HUES6 (cell line): ENCODE measurements at regions not wholly inside any gene's neighbourhood (a gene's known extent, or its start where the extent isn't known, plus 50 kb on each side); places are given as distances from the start of the nearest gene placed in this dataset.
"Not testable (repeated sequence)": the region's sequence is repeated elsewhere in the genome, so short reads cannot be mapped to it uniquely, and the experiment has no call there.

ENCODE experiments used
- H3K27ac ChIP-seq: 2 replicates; pipeline ENCODE4 v1.7.0; 2013; ENCODE audit warnings: low read depth, mild to moderate bottlenecking, low read length, inconsistent platforms
- H3K27me3 ChIP-seq: 2 replicates; pipeline ENCODE4 v1.6.1; 2013; ENCODE audit warnings: low read length; ENCODE audit not compliant: control insufficient read depth, insufficient read depth
- H3K36me3 ChIP-seq: 2 replicates; pipeline ENCODE4 v1.6.1; 2013; ENCODE audit warnings: low read length; ENCODE audit not compliant: control insufficient read depth, insufficient read depth
- H3K4me1 ChIP-seq: 2 replicates; pipeline ENCODE4 v1.6.1; 2013; ENCODE audit warnings: low read length; ENCODE audit not compliant: control insufficient read depth, insufficient read depth
- H3K4me3 ChIP-seq: 2 replicates; pipeline ENCODE4 v1.5.1; 2013; ENCODE audit warnings: low read depth, low read length
- H3K9ac ChIP-seq: one replicate; pipeline ENCODE4 v1.6.1; 2013; ENCODE audit warnings: mild to moderate bottlenecking, low read length
- H3K9me3 ChIP-seq: 2 replicates; pipeline ENCODE4 v1.6.1; 2013; ENCODE audit warnings: low read depth, low read length; ENCODE audit not compliant: control insufficient read depth, insufficient read depth

- Histone ChIP-seq H3K27me3 (no peaks in the 10 kb centered on the region), H3K36me3 (no peaks in the 10 kb centered on the region), H3K27ac (no peak overlapping the region), H3K4me1 (peaks cover 8% of the 10 kb centered on the region; the same call in 1 of the 2 replicates), H3K4me3 (no peak overlapping the region), H3K9ac (no peak overlapping the region), H3K9me3 (peaks cover 9% of the 10 kb centered on the region; the same call in 1 of the 2 replicates)
Observed at GRCh38 chr2:78782196-78782595, 243.3 kb upstream of the REG3G start.

- H3K9me3 ChIP-seq: no peaks in the 10 kb centered on the region
- H3K36me3 ChIP-seq: no peaks in the 10 kb centered on the region
- H3K4me1 ChIP-seq: peaks cover 4% of the 10 kb centered on the region; the same call in 1 of the 2 replicates
- H3K4me3 ChIP-seq: no peak overlapping the region
- H3K27me3 ChIP-seq: no peaks in the 10 kb centered on the region
- H3K27ac ChIP-seq: no peak overlapping the region
- no peak overlapping the region for H3K9ac ChIP-seq
Observed at GRCh38 chr2:78811955-78812610, 213.4 kb upstream of the REG3G start.

GRCh38 chr2:78814331-78814986 lies 211.0 kb upstream of the REG3G start:
- Histone ChIP-seq H3K27me3 (no peaks in the 10 kb centered on the region), H3K9ac (no peak overlapping the region), H3K4me3 (no peak overlapping the region), H3K9me3 (no peaks in the 10 kb centered on the region), H3K4me1 (peaks cover 4% of the 10 kb centered on the region; the same call in 1 of the 2 replicates), H3K36me3 (no peaks in the 10 kb centered on the region), H3K27ac (no peak overlapping the region)

- peaks cover 4% of the 10 kb centered on the region; the same call in 1 of the 2 replicates for H3K4me1 ChIP-seq
- no peaks in the 10 kb centered on the region for H3K27me3 ChIP-seq
- no peaks in the 10 kb centered on the region for H3K9me3 ChIP-seq
- no peak overlapping the region for H3K9ac ChIP-seq
- no peak overlapping the region for H3K4me3 ChIP-seq
- no peak overlapping the region for H3K27ac ChIP-seq
- H3K36me3 ChIP-seq: no peaks in the 10 kb centered on the region
Observed at GRCh38 chr2:78817430-78817829, 208.1 kb upstream of the REG3G start.

- no peaks in the 10 kb centered on the region for H3K4me1 ChIP-seq
- H3K27ac ChIP-seq: no peak overlapping the region
- H3K27me3 ChIP-seq: no peaks in the 10 kb centered on the region; the same call in 1 of the 2 replicates
- no peaks in the 10 kb centered on the region for H3K9me3 ChIP-seq
- H3K9ac ChIP-seq: no peak overlapping the region
- no peaks in the 10 kb centered on the region for H3K36me3 ChIP-seq
- no peak overlapping the region for H3K4me3 ChIP-seq
Observed at GRCh38 chr2:78832481-78832880, 193.0 kb upstream of the REG3G start.

GRCh38 chr2:78839259-78839658 lies 186.2 kb upstream of the REG3G start:
- Histone ChIP-seq H3K9me3 (no peaks in the 10 kb centered on the region), H3K27ac (no peak overlapping the region), H3K4me3 (no peak overlapping the region), H3K27me3 (peaks cover 20% of the 10 kb centered on the region; the same call in 1 of the 2 replicates), H3K9ac (no peak overlapping the region), H3K4me1 (peaks cover 12% of the 10 kb centered on the region), H3K36me3 (no peaks in the 10 kb centered on the region)

GRCh38 chr2:78840311-78840710 lies 185.2 kb upstream of the REG3G start:
- H3K27ac ChIP-seq, H3K4me3 ChIP-seq, H3K9ac ChIP-seq, H3K36me3 ChIP-seq, H3K9me3 ChIP-seq: not testable (repeated sequence)
- peaks cover 20% of the 10 kb centered on the region; the same call in 1 of the 2 replicates for H3K27me3 ChIP-seq
- H3K4me1 ChIP-seq: peaks cover 12% of the 10 kb centered on the region

GRCh38 chr2:78845664-78846185 lies 179.8 kb upstream of the REG3G start:
- Histone ChIP-seq H3K4me1 (no peaks in the 10 kb centered on the region), H3K9me3 (no peaks in the 10 kb centered on the region), H3K36me3 (no peaks in the 10 kb centered on the region), H3K27me3 (peaks cover 8% of the 10 kb centered on the region; the same call in 1 of the 2 replicates), H3K27ac (no peak overlapping the region), H3K4me3 (no peak overlapping the region), H3K9ac (no peak overlapping the region)

- no peaks in the 10 kb centered on the region for H3K27me3 ChIP-seq
- no peaks in the 10 kb centered on the region for H3K36me3 ChIP-seq
- no peaks in the 10 kb centered on the region for H3K9me3 ChIP-seq
- H3K27ac ChIP-seq: no peak overlapping the region
- H3K4me3 ChIP-seq: no peak overlapping the region
- H3K4me1 ChIP-seq: no peaks in the 10 kb centered on the region
- H3K9ac ChIP-seq: no peak overlapping the region
Observed at GRCh38 chr2:78861546-78861945, 164.0 kb upstream of the REG3G start.

- Histone ChIP-seq H3K27ac (no peak overlapping the region), H3K9me3 (no peaks in the 10 kb centered on the region), H3K36me3 (no peaks in the 10 kb centered on the region), H3K4me1 (no peaks in the 10 kb centered on the region), H3K9ac (no peak overlapping the region), H3K27me3 (no peaks in the 10 kb centered on the region), H3K4me3 (no peak overlapping the region)
Observed at GRCh38 chr2:78864205-78864604, 161.3 kb upstream of the REG3G start.

GRCh38 chr2:78865667-78866066 lies 159.8 kb upstream of the REG3G start:
- Histone ChIP-seq H3K27me3 (no peaks in the 10 kb centered on the region), H3K4me3 (no peak overlapping the region), H3K9ac (no peak overlapping the region), H3K27ac (no peak overlapping the region), H3K9me3 (no peaks in the 10 kb centered on the region), H3K4me1 (no peaks in the 10 kb centered on the region), H3K36me3 (no peaks in the 10 kb centered on the region)
